GM12872 (cell line): ENCODE measurements at regions not wholly inside any gene's neighbourhood (a gene's known extent, or its start where the extent isn't known, plus 50 kb on each side); places are given as distances from the start of the nearest gene placed in this dataset.

ENCODE experiments used
- TF ChIP-seq, protein P1 (sequence below): IDR thresholded peaks from 3 replicates; pipeline ENCODE4 v1.5.1; 2011; ENCODE audit warnings: low read depth, mild to moderate bottlenecking, low read length, moderate library complexity; ENCODE audit not compliant: insufficient read depth

DNA sequence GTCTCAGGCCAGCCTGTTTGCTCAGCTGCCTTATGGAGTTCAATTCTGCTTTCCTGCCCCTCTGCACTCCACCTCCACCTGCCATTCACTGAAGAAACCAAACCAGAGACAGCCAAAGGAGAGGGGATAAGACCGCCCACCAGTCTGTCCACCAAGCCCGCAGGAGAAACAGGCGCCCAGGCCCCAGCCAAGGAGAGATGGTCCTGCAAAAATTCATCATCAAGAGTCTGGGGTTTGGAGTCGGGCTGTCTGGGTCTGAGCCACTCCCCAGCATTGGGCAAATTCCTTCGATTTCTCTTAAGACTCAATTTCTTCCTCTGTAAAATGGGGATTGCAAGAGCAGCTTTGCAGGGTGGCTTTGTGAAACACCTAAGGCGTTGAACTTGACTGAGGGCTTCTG is 121.4 kb upstream of the RUNX3 start:
- TF ChIP-seq, protein P1, sequence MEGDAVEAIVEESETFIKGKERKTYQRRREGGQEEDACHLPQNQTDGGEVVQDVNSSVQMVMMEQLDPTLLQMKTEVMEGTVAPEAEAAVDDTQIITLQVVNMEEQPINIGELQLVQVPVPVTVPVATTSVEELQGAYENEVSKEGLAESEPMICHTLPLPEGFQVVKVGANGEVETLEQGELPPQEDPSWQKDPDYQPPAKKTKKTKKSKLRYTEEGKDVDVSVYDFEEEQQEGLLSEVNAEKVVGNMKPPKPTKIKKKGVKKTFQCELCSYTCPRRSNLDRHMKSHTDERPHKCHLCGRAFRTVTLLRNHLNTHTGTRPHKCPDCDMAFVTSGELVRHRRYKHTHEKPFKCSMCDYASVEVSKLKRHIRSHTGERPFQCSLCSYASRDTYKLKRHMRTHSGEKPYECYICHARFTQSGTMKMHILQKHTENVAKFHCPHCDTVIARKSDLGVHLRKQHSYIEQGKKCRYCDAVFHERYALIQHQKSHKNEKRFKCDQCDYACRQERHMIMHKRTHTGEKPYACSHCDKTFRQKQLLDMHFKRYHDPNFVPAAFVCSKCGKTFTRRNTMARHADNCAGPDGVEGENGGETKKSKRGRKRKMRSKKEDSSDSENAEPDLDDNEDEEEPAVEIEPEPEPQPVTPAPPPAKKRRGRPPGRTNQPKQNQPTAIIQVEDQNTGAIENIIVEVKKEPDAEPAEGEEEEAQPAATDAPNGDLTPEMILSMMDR: no peak

DNA sequence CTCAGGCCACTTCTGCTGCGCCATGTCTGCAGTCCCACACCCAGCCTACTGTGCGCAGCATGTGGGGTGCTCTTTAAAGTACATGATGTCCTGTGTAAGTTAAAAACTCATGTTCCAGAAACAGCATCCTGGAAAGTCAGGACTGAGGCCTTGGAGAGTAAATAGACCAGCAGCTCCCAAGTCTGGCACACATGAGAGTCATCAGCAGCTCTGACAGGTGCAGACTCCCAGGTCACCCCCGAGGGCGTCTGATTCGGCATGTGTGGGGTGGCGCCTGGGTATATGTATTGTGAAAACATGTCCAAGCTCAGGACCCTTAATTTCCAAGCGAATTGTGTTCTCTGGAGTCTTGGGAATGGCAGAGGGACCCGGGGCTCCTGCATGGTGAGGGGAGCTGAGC is 120.1 kb upstream of the RUNX3 start:
- TF ChIP-seq, protein P1: no peak

DNA sequence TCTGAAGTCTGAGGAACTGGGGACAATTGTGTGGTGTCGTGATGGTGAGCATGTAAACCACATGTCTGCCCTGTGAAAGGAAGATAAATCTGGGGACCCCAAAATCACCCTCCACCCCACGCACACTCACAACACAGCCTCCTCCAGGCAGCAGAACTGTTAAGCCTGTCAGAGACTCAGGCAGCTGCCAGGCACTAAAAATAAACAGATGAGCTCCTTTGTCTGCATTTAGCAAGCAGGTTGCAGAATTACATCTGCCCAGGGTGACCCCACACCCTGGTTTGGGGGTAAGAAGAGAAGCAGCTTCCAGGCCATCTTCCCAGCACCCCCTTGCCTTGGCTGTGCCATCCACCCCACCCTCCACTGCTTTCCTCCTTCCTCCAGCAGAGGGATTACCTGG is 119.1 kb upstream of the RUNX3 start:
- TF ChIP-seq, protein P1: no peak

DNA sequence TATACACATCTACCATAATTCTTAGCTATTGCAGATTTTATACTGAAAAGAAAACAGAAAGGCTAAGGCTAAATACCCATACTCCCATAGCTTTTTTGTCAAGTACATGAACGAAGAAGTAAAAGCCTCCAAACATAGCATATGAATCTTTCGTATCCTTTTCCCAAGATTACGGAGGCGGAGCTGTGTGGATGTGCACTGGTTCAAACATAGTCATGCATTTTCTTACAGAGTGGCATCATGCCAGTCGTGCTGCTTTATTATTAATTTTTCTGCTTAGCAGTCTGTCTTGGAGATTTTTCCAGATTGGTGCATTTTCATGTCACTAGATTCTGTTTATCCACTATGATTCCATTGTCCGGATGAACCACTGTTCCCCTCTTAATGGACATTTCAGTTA is 118.7 kb upstream of the RUNX3 start:
- TF ChIP-seq, protein P1: no peak

DNA sequence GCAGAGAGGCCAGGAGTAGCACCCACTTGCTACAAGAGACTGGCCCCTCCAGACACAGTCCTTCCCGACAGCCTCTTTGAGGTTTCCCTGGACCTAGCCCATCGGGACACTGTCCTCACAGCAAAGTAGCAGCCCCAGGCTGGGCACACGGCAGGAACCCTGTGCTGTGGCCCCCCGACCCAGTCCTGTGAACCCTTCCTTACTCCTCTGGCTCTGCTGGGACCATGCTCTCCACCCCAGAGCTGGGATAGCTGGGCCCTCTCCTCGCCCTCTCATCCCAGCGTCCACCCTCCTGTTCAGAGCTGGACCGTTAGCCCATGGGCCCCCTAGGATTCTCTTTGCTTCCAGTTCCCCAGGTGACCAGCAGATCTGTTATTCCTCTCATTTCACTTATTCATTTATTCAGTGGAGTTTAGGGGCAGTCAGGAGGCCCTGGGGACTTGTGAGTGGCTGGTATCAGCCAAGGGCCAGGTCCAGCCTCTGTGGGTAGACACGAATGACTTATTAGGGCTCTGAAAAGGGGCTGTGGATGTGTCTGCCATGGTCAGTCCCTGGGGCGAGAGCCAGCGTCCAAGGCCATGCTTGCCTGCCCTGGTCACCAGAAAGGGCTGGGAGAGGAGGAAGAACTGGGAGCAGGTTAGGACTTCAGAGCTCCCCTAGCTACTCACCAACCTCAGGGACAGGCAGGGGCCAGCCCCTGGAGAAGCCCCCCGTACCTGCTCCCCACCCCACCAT is 117.6 kb upstream of the RUNX3 start:
- TF ChIP-seq, protein P1: no peak

DNA sequence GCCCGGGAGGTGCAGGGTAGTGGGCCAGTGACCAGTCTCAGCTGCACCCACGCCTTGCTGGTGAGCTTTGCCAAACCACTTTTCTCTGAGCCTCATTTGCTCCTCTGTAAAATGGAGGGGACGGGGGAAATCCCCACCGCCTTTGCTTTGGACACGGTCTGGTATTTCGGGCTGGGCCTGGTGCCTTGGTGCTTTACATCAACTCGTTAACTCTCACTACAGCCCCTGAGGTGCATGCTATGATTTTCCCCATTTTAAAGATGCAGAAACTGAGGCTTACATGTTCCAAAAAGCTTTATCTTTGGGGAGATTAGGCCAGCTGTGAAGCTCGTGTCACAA is 116.1 kb upstream of the RUNX3 start:
- TF ChIP-seq, protein P1: no peak

DNA sequence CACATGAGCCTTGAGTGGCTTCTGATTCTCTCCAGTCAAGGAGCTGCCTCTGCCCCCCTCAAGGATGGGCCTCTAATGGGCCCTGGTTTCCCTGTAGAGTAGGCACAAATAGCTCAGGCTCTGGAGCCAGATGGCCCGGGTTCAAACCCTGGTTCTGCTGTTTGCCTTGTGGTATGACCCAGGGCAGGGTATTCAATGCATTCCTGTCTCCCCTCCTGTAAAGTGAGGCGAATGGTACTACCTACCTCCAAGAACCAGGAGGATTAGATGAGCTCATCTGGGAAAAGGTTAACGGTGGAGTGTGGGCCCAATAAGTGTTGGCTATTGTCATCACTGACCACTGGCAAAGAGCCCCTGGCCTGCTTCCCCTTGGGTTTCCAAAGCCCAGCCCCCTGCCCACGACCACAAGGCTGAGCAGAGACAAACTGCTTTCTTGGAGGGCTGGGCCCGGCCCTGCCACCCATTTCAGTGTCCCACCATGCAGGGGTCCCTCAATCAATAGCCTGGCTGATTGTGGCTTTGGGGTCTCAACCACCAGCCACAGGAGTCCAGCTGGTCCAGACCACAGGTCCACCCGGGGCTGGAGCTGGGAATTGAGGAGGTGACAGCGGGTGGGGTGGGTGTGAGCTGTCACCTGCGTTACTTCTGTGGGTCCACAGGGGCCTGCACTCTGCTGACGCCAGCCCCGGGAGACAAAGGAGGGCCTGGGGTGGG is 115.6 kb upstream of the RUNX3 start:
- TF ChIP-seq, protein P1: no peak
